Neuronal stem cell (in vitro differentiated cells): ENCODE measurements at regions not wholly inside any gene's neighbourhood (a gene's known extent, or its start where the extent isn't known, plus 50 kb on each side); places are given as distances from the start of the nearest gene placed in this dataset.

Experiments used
- DNase-seq: peaks from one replicate; pipeline ENCODE4 v3.0.0-alpha.2; 2013; ENCODE audit warnings: low spot score
- H2AFZ ChIP-seq: one replicate; pipeline ENCODE4 v1.6.1; 2013; ENCODE audit warnings: mild to moderate bottlenecking, low read length, inconsistent platforms
- H2AK5ac ChIP-seq: 2 replicates; pipeline ENCODE4 v1.6.1; 2013; ENCODE audit warnings: low read depth, mild to moderate bottlenecking, inconsistent platforms, low read length, moderate library complexity, mixed read lengths
- H2BK120ac ChIP-seq: 2 replicates; pipeline ENCODE4 v1.6.1; 2013; ENCODE audit warnings: low read depth, mild to moderate bottlenecking, inconsistent platforms, low read length, moderate library complexity, mixed read lengths
- H2BK12ac ChIP-seq: one replicate; pipeline ENCODE4 v1.6.1; 2013; ENCODE audit warnings: low read length, inconsistent platforms
- H2BK15ac ChIP-seq: 2 replicates; pipeline ENCODE4 v1.6.1; 2013; ENCODE audit warnings: mild to moderate bottlenecking, low read length, inconsistent platforms, mixed read lengths
- H2BK5ac ChIP-seq: one replicate; pipeline ENCODE4 v1.6.1; 2013; ENCODE audit warnings: inconsistent platforms, mild to moderate bottlenecking, low read length, moderate library complexity
- H3K14ac ChIP-seq: one replicate; pipeline ENCODE4 v1.6.1; 2013; ENCODE audit warnings: low read length, inconsistent platforms
- H3K18ac ChIP-seq: 2 replicates; pipeline ENCODE4 v1.6.1; 2013; ENCODE audit warnings: low read length, inconsistent platforms
- H3K23ac ChIP-seq: 2 replicates; pipeline ENCODE4 v1.6.1; 2013; ENCODE audit warnings: low read depth, mild to moderate bottlenecking, mixed read lengths, low read length, inconsistent platforms; ENCODE audit not compliant: poor library complexity
- H3K27ac ChIP-seq: replicated peaks from 3 replicates; pipeline ENCODE4 v1.5.1; 2013; ENCODE audit warnings: low read length, inconsistent platforms
- H3K27me3 ChIP-seq, 3 experiments: 2 replicates each; pipeline ENCODE4 v1.6.1; 2013; ENCODE audit warnings: low read length in 3 of 3, mild to moderate bottlenecking in 2 of 3, inconsistent platforms in 1 of 3, low read depth in 1 of 3, mixed read lengths in 1 of 3, moderate library complexity in 1 of 3; ENCODE audit not compliant: control insufficient read depth in 3 of 3, insufficient read depth in 3 of 3
- H3K36me3 ChIP-seq, 2 donors: replicated peaks in 1 of 2; 2 replicates each; pipeline ENCODE4 v1.6.1; 2013; ENCODE audit warnings: low read length in 2 of 2; ENCODE audit not compliant: control insufficient read depth in 2 of 2, insufficient read depth in 2 of 2
- H3K4ac ChIP-seq: 2 replicates; pipeline ENCODE4 v1.6.1; 2013; ENCODE audit warnings: inconsistent platforms, mild to moderate bottlenecking, low read length, moderate library complexity
- H3K4me1 ChIP-seq, 2 donors: 1 replicate in 1 of 2; 2 replicates in 1 of 2; pipeline ENCODE4 v1.6.1; 2013; ENCODE audit warnings: low read length in 2 of 2, low read depth in 1 of 2; ENCODE audit not compliant: control insufficient read depth in 2 of 2, insufficient read depth in 1 of 2
- H3K4me2 ChIP-seq: one replicate; pipeline ENCODE4 v1.6.1; 2013; ENCODE audit warnings: mild to moderate bottlenecking, low read length, inconsistent platforms; ENCODE audit not compliant: insufficient read depth, poor library complexity, severe bottlenecking
- H3K4me3 ChIP-seq, 2 donors: 2 replicates each; pipeline ENCODE4 v1.5.1; 2013; ENCODE audit warnings: low read length in 2 of 2, mild to moderate bottlenecking in 2 of 2, inconsistent platforms in 1 of 2, moderate library complexity in 1 of 2
- H3K79me1 ChIP-seq: one replicate; pipeline ENCODE4 v1.6.1; 2013; ENCODE audit warnings: low read depth, mild to moderate bottlenecking, inconsistent platforms, low read length, moderate library complexity
- H3K9ac ChIP-seq: one replicate; pipeline ENCODE4 v1.6.1; 2013; ENCODE audit warnings: mild to moderate bottlenecking, low read depth, low read length, inconsistent platforms; ENCODE audit not compliant: poor library complexity
- H3K9me3 ChIP-seq, 2 donors: replicated peaks in 1 of 2; 2 replicates each; pipeline versions ENCODE3 to v1.6.1; 2013; ENCODE audit warnings: low read length in 2 of 2, mild to moderate bottlenecking in 2 of 2, inconsistent platforms in 1 of 2, low read depth in 1 of 2, mixed read lengths in 1 of 2, moderate library complexity in 1 of 2; ENCODE audit not compliant: control insufficient read depth in 2 of 2, insufficient read depth in 1 of 2
- H4K8ac ChIP-seq: one replicate; pipeline ENCODE4 v1.6.1; 2013; ENCODE audit warnings: low read depth, mild to moderate bottlenecking, inconsistent platforms, low read length, moderate library complexity
- H4K91ac ChIP-seq: one replicate; pipeline ENCODE4 v1.6.1; 2013; ENCODE audit warnings: low read length, low read depth, mild to moderate bottlenecking, inconsistent platforms; ENCODE audit not compliant: poor library complexity
- WGBS, 2 donors: extraction: QIAGEN DNeasy Blood & Tissue Kit; methylation state at CpG; one replicate each; pipeline ENCODE4 v1.1.7; 2013; ENCODE audit warnings: missing lambda C conversion rate in 2 of 2, mixed read lengths in 1 of 2; ENCODE audit not compliant: insufficient read length in 2 of 2, insufficient replicate concordance in 1 of 2; ENCODE audit errors: extremely low coverage in 2 of 2; 5-methylcytosine and 5-hydroxymethylcytosine counted together

DNA sequence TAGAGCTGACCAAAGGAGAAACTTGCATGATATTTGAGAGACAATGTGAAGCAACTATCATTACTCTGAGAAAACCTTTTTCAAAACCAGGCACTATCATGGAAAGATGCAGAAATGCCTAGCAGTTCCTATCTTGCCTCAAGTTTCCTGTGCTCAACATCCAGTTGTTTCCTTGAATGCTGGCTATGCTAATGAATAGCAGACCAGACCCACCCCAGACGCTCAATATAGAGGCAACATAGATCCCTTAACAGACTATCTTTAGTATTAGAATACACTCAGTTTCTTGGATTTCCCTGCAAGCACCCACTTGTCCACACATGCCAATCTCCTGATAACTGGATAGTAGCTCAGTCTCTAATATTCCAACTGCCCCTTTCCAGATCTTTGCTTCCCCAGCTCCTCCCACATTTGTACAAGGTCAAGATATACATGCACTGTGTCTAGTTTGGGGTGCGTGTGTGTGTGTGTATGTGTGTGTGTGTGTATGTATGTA, 93.3 kb upstream of the PCSK5 start:
- no peak overlapping the region for H3K27ac ChIP-seq
- DNase-seq: no peak
- no peaks in the 10 kb centered on the region for H3K36me3 ChIP-seq
- no peak overlapping the region for H2BK15ac ChIP-seq
- H2AK5ac ChIP-seq: no peak overlapping the region
- WGBS, 2 donors: no CpG with 5 or more reads among the region's 2 CpGs
- no peaks in the 10 kb centered on the region for H3K4me1 ChIP-seq
- H3K18ac ChIP-seq: no peak overlapping the region
- H3K79me1 ChIP-seq: no peaks in the 10 kb centered on the region
- H4K8ac ChIP-seq: no peak overlapping the region
- no peak overlapping the region for H4K91ac ChIP-seq
- H2BK5ac ChIP-seq: no peak overlapping the region
- no peak overlapping the region for H2AFZ ChIP-seq
- no peaks in the 10 kb centered on the region for H3K27me3 ChIP-seq
- no peaks in the 10 kb centered on the region for H3K9me3 ChIP-seq
- no peak overlapping the region for H3K23ac ChIP-seq
- H3K14ac ChIP-seq: no peak overlapping the region
- no peak overlapping the region for H3K4ac ChIP-seq
- no peak overlapping the region for H3K9ac ChIP-seq
- H2BK12ac ChIP-seq: no peak overlapping the region
- H2BK120ac ChIP-seq: no peak overlapping the region
- H3K4me3 ChIP-seq: no peak overlapping the region
- no peak overlapping the region for H3K4me2 ChIP-seq

DNA sequence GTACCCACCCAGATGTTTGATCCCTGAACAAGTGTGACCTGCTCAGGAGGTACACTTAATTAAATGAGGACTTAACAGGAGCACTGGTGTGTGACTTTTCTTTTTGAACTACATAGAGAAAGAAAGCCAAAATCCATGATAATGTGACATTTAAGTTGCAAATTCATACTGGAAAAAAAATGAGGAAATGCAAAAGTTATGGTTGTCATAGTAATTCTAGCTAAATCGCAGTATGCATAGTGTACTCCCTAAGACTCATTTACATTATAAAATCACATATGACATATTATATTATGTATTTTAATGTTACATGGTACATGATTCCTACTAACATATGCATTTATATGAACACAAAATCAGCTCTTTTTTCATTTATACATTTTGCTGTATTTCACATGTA, 92.0 kb upstream of the PCSK5 start:
- Histone ChIP-seq H2BK120ac (no peak overlapping the region), H3K4me1 (no peaks in the 10 kb centered on the region), H3K27ac (no peak overlapping the region), H3K4me3 (no peak overlapping the region), H3K36me3 (no peaks in the 10 kb centered on the region), H3K23ac (no peak overlapping the region), H2BK5ac (no peak overlapping the region), H3K9me3 (no peaks in the 10 kb centered on the region), H2BK12ac (no peak overlapping the region), H3K79me1 (no peaks in the 10 kb centered on the region), H4K91ac (no peak overlapping the region), H4K8ac (no peak overlapping the region), H2AK5ac (no peak overlapping the region), H3K4me2 (no peak overlapping the region), H3K4ac (no peak overlapping the region), H2AFZ (no peak overlapping the region), H3K14ac (no peak overlapping the region), H3K18ac (no peak overlapping the region), H2BK15ac (no peak overlapping the region), H3K27me3 (no peaks in the 10 kb centered on the region), H3K9ac (no peak overlapping the region)
- WGBS, 2 donors: no CpG with 5 or more reads among the region's 1 CpG
- no peak for DNase-seq

DNA sequence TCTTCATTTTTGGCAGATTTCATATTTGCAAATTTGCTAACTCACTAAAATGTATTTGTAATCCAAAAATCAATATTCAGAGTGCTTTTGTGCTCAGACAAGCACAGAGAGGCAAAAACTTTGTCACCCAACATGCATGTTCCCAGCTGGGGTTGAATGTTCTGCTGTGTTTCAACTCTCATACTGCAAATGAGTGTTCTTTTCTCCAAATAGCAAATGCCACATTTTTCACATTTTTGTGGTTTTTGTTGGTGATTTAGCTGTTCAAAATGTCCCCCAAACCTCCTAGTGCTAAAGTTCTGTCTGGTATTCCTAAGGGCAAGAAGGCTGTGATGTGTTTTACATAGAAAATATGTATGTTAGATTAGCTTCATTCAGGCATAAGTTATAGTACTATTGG, 87.3 kb upstream of the PCSK5 start:
- Histone ChIP-seq H2BK12ac (no peak overlapping the region), H2AK5ac (no peak overlapping the region), H4K8ac (no peak overlapping the region), H3K23ac (no peak overlapping the region), H3K27me3 (no peaks in the 10 kb centered on the region), H3K14ac (no peak overlapping the region), H3K27ac (no peak overlapping the region), H3K36me3 (no peaks in the 10 kb centered on the region), H2BK15ac (no peak overlapping the region), H3K4ac (no peak overlapping the region), H3K18ac (no peak overlapping the region), H4K91ac (no peak overlapping the region), H3K79me1 (no peaks in the 10 kb centered on the region), H3K4me3 (no peak overlapping the region), H3K4me2 (no peak overlapping the region), H3K9ac (no peak overlapping the region), H3K4me1 (no peaks in the 10 kb centered on the region), H2BK5ac (no peak overlapping the region), H3K9me3 (no peaks in the 10 kb centered on the region), H2BK120ac (no peak overlapping the region), H2AFZ (no peak overlapping the region)
- no peak for DNase-seq

GRCh38 chr9:75810063-75810462, 80.4 kb upstream of the PCSK5 start:
- Histone ChIP-seq H2BK5ac (no peak overlapping the region), H3K9ac (no peak overlapping the region), H3K4me3 (no peak overlapping the region), H4K8ac (no peak overlapping the region), H3K4me2 (no peak overlapping the region), H3K27me3 (no peaks in the 10 kb centered on the region), H3K14ac (no peak overlapping the region), H3K36me3 (no peaks in the 10 kb centered on the region), H3K4me1 (no peaks in the 10 kb centered on the region), H2BK120ac (no peak overlapping the region), H2BK15ac (no peak overlapping the region), H2AFZ (no peak overlapping the region), H3K18ac (no peak overlapping the region), H4K91ac (no peak overlapping the region), H3K79me1 (no peaks in the 10 kb centered on the region), H3K27ac (no peak overlapping the region), H2BK12ac (no peak overlapping the region), H3K23ac (no peak overlapping the region), H2AK5ac (no peak overlapping the region), H3K4ac (no peak overlapping the region), H3K9me3 (no peaks in the 10 kb centered on the region)
- no peak for DNase-seq
- no CpG with 5 or more reads among the region's 2 CpGs for WGBS, 2 donors
